MM.1S (cell line): ENCODE measurements at regions not wholly inside any gene's neighbourhood (a gene's known extent, or its start where the extent isn't known, plus 50 kb on each side); places are given as distances from the start of the nearest gene placed in this dataset.

Experiments used
- DNase-seq: peaks from one replicate; pipeline ENCODE4 v3.0.0-alpha.2; 2015
- H2AFZ ChIP-seq: fragments of 300-600 bp; sonication (generic); 2 replicates; pipeline ENCODE4 v1.6.0; 2016; ENCODE audit warnings: antibody characterized with exemption, low read length
- H3F3A ChIP-seq: fragments of 300-600 bp; sonication (generic); 2 replicates; pipeline ENCODE4 v1.6.1; 2016; ENCODE audit warnings: mild to moderate bottlenecking, antibody characterized with exemption, low read length, moderate library complexity, mixed read lengths; ENCODE audit not compliant: insufficient read depth
- H3K27ac ChIP-seq: fragments of 300-600 bp; sonication (generic); 2 replicates; pipeline ENCODE4 v1.5.1; 2016; ENCODE audit warnings: mild to moderate bottlenecking, low read length
- H3K27me3 ChIP-seq: fragments of 300-600 bp; sonication (generic); replicated peaks from 2 replicates; pipeline ENCODE4 v1.6.0; 2016; ENCODE audit warnings: low read length; ENCODE audit not compliant: insufficient read depth
- H3K36me3 ChIP-seq: fragments of 300-600 bp; sonication (generic); replicated peaks from 2 replicates; pipeline ENCODE4 v1.6.1; 2016; ENCODE audit warnings: mild to moderate bottlenecking, low read length, mixed read lengths; ENCODE audit not compliant: insufficient read depth
- H3K4me1 ChIP-seq: fragments of 300-600 bp; sonication (generic); 2 replicates; pipeline ENCODE4 v1.6.1; 2016; ENCODE audit warnings: low read length, mixed read lengths
- H3K4me2 ChIP-seq: fragments of 300-600 bp; sonication (generic); 2 replicates; pipeline ENCODE4 v1.6.0; 2016; ENCODE audit warnings: low read depth, low read length
- H3K4me3 ChIP-seq: fragments of 300-600 bp; sonication (generic); 2 replicates; pipeline ENCODE4 v1.5.1; 2016; ENCODE audit warnings: low read length, mixed read lengths
- H3K79me2 ChIP-seq: fragments of 300-600 bp; sonication (generic); 2 replicates; pipeline ENCODE4 v1.6.1; 2016; ENCODE audit warnings: mixed run types, low read length, mixed read lengths
- H3K9ac ChIP-seq: fragments of 300-600 bp; sonication (generic); 2 replicates; pipeline ENCODE4 v1.6.1; 2016; ENCODE audit warnings: low read length, mixed read lengths
- H3K9me2 ChIP-seq: fragments of 300-600 bp; sonication (generic); replicated peaks from 2 replicates; pipeline ENCODE4 v1.6.1; 2016; ENCODE audit warnings: mild to moderate bottlenecking, low read length, mixed read lengths; ENCODE audit not compliant: insufficient read depth
- H3K9me3 ChIP-seq: fragments of 300-600 bp; sonication (generic); replicated peaks from 2 replicates; pipeline ENCODE4 v1.6.1; 2016; ENCODE audit warnings: mild to moderate bottlenecking, low read length, mixed read lengths; ENCODE audit not compliant: insufficient read depth
- H4K20me1 ChIP-seq: fragments of 300-600 bp; sonication (generic); 2 replicates; pipeline ENCODE4 v1.6.1; 2016; ENCODE audit warnings: mild to moderate bottlenecking, low read length, moderate library complexity, mixed read lengths; ENCODE audit not compliant: insufficient read depth
- CTCF ChIP-seq: fragments of 300-600 bp; sonication (generic); IDR thresholded peaks from 2 replicates; pipeline ENCODE4 v1.5.1; 2016; ENCODE audit warnings: antibody characterized with exemption, low read length, mixed read lengths
- EZH2 ChIP-seq: fragments of 300-600 bp; sonication (generic); optimal IDR thresholded peaks from 2 replicates; pipeline ENCODE3; 2017; ENCODE audit warnings: low read depth, mild to moderate bottlenecking, antibody characterized with exemption, low read length, mixed read lengths
- EZH2phosphoT487 ChIP-seq: fragments of 300-600 bp; sonication (generic); IDR thresholded peaks from 2 replicates; pipeline ENCODE4 v1.6.1; 2018; ENCODE audit warnings: antibody characterized with exemption, low read length

- H3K79me2 ChIP-seq, result no peaks in the 10 kb centered on the region
- no peaks in the 10 kb centered on the region for H3K36me3 ChIP-seq
- no peaks in the 10 kb centered on the region for H4K20me1 ChIP-seq
- no peaks in the 10 kb centered on the region for H3K4me1 ChIP-seq
- H3K27ac ChIP-seq, result no peak overlapping the region
- H3K4me2 ChIP-seq, result no peak overlapping the region
- H3K9me3 ChIP-seq, result no peaks in the 10 kb centered on the region
- DNase-seq, result no peak
- H3K9me2 ChIP-seq, result no peaks in the 10 kb centered on the region
- no peaks in the 10 kb centered on the region for H3F3A ChIP-seq
- no peak overlapping the region for H3K9ac ChIP-seq
- no peak overlapping the region for H2AFZ ChIP-seq
- H3K27me3 ChIP-seq, result no peaks in the 10 kb centered on the region
- TF ChIP-seq EZH2phosphoT487, result no peak
- TF ChIP-seq CTCF, result no peak
- no peak for TF ChIP-seq EZH2
- H3K4me3 ChIP-seq, result no peak overlapping the region
These were observed 173.9 kb downstream of the GXYLT1 start for GRCh38 chr12:41970744-41971143.

- DNase-seq, result no peak
- H3K4me1 ChIP-seq, result no peaks in the 10 kb centered on the region
- H4K20me1 ChIP-seq, result no peaks in the 10 kb centered on the region
- H3K9me2 ChIP-seq, result no peaks in the 10 kb centered on the region
- no peaks in the 10 kb centered on the region for H3F3A ChIP-seq
- no peaks in the 10 kb centered on the region for H3K79me2 ChIP-seq
- no peak overlapping the region for H2AFZ ChIP-seq
- no peak for TF ChIP-seq EZH2phosphoT487
- TF ChIP-seq CTCF, result no peak
- TF ChIP-seq EZH2, result no peak
- H3K4me2 ChIP-seq, result no peak overlapping the region
- H3K9me3 ChIP-seq, result no peaks in the 10 kb centered on the region
- H3K27ac ChIP-seq, result no peak overlapping the region
- H3K36me3 ChIP-seq, result no peaks in the 10 kb centered on the region
- no peaks in the 10 kb centered on the region for H3K27me3 ChIP-seq
- H3K4me3 ChIP-seq, result no peak overlapping the region
- no peak overlapping the region for H3K9ac ChIP-seq
These were observed 176.1 kb downstream of the GXYLT1 start for GRCh38 chr12:41968599-41968998.

GRCh38 chr12:41967668-41968500 is 176.8 kb downstream of the GXYLT1 start:
- Histone ChIP-seq H3K4me3 (no peak overlapping the region), H3K4me1 (no peaks in the 10 kb centered on the region), H4K20me1 (no peaks in the 10 kb centered on the region), H3K9ac (no peak overlapping the region), H3F3A (no peaks in the 10 kb centered on the region), H3K9me3 (no peaks in the 10 kb centered on the region), H3K4me2 (no peak overlapping the region), H3K9me2 (no peaks in the 10 kb centered on the region), H3K79me2 (no peaks in the 10 kb centered on the region), H3K27ac (no peak overlapping the region), H3K36me3 (no peaks in the 10 kb centered on the region), H2AFZ (no peak overlapping the region), H3K27me3 (no peaks in the 10 kb centered on the region)
- DNase-seq, result no peak
- TF ChIP-seq CTCF, result no peak
- TF ChIP-seq EZH2phosphoT487, result no peak
- no peak for TF ChIP-seq EZH2
